ENCODE measurements at regions not wholly inside any gene's neighbourhood (a gene's known extent, or its start where the extent isn't known, plus 50 kb on each side); places are given as distances from the start of the nearest gene placed in this dataset.

DNA sequence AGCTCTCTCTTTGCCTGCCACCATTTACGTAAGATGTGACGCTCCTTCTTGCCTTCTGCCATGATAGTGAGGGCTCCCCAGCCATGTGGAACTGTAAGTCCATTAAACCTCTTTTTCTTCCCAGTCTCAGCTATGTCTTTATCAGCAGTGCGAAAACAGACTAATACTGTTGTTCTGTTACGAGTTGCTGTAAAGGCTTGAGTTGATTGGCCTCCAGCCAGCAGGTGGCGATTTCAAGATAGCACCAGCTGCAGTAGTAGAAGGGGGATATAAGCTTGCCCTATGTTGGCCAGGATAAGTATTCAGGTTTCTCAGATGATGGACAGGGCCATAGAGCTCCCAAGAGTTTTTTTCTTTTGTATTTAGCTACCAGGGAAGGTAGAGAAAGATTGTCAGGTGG is 385.5 kb downstream of the MZT1 start:
- TF ChIP-seq, protein P1, sequence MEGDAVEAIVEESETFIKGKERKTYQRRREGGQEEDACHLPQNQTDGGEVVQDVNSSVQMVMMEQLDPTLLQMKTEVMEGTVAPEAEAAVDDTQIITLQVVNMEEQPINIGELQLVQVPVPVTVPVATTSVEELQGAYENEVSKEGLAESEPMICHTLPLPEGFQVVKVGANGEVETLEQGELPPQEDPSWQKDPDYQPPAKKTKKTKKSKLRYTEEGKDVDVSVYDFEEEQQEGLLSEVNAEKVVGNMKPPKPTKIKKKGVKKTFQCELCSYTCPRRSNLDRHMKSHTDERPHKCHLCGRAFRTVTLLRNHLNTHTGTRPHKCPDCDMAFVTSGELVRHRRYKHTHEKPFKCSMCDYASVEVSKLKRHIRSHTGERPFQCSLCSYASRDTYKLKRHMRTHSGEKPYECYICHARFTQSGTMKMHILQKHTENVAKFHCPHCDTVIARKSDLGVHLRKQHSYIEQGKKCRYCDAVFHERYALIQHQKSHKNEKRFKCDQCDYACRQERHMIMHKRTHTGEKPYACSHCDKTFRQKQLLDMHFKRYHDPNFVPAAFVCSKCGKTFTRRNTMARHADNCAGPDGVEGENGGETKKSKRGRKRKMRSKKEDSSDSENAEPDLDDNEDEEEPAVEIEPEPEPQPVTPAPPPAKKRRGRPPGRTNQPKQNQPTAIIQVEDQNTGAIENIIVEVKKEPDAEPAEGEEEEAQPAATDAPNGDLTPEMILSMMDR (IDR thresholded peaks at IDR 0.05 in 2 of 3, conservative IDR thresholded peaks at IDR 0.05 in 1 of 3; ENCODE audit: control insufficient read depth in 2 of 3, extremely low read depth in 1 of 3, insufficient read depth in 1 of 3, low read depth in 3 of 3, low read length in 3 of 3) = no peak
- TF ChIP-seq PAX5 (IDR thresholded peaks at IDR 0.05; ENCODE audit: borderline replicate concordance, low read depth, low read length) = no peak
- TF ChIP-seq SUZ12 (IDR thresholded peaks at IDR 0.05; ENCODE audit: unreplicated experiment) = no peak
- TF ChIP-seq, protein P2, sequence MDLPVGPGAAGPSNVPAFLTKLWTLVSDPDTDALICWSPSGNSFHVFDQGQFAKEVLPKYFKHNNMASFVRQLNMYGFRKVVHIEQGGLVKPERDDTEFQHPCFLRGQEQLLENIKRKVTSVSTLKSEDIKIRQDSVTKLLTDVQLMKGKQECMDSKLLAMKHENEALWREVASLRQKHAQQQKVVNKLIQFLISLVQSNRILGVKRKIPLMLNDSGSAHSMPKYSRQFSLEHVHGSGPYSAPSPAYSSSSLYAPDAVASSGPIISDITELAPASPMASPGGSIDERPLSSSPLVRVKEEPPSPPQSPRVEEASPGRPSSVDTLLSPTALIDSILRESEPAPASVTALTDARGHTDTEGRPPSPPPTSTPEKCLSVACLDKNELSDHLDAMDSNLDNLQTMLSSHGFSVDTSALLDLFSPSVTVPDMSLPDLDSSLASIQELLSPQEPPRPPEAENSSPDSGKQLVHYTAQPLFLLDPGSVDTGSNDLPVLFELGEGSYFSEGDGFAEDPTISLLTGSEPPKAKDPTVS (IDR thresholded peaks at IDR 0.05; ENCODE audit: low read depth, low read length) = no peak
- no peak for TF ChIP-seq SMC3 (IDR thresholded peaks at IDR 0.05; ENCODE audit: borderline replicate concordance, low read length)
- TF ChIP-seq, protein P3, sequence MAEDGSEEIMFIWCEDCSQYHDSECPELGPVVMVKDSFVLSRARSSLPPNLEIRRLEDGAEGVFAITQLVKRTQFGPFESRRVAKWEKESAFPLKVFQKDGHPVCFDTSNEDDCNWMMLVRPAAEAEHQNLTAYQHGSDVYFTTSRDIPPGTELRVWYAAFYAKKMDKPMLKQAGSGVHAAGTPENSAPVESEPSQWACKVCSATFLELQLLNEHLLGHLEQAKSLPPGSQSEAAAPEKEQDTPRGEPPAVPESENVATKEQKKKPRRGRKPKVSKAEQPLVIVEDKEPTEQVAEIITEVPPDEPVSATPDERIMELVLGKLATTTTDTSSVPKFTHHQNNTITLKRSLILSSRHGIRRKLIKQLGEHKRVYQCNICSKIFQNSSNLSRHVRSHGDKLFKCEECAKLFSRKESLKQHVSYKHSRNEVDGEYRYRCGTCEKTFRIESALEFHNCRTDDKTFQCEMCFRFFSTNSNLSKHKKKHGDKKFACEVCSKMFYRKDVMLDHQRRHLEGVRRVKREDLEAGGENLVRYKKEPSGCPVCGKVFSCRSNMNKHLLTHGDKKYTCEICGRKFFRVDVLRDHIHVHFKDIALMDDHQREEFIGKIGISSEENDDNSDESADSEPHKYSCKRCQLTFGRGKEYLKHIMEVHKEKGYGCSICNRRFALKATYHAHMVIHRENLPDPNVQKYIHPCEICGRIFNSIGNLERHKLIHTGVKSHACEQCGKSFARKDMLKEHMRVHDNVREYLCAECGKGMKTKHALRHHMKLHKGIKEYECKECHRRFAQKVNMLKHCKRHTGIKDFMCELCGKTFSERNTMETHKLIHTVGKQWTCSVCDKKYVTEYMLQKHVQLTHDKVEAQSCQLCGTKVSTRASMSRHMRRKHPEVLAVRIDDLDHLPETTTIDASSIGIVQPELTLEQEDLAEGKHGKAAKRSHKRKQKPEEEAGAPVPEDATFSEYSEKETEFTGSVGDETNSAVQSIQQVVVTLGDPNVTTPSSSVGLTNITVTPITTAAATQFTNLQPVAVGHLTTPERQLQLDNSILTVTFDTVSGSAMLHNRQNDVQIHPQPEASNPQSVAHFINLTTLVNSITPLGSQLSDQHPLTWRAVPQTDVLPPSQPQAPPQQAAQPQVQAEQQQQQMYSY (CRISPR knock-in tag; IDR thresholded peaks at IDR 0.05) = no peak
- TF ChIP-seq, protein P4, sequence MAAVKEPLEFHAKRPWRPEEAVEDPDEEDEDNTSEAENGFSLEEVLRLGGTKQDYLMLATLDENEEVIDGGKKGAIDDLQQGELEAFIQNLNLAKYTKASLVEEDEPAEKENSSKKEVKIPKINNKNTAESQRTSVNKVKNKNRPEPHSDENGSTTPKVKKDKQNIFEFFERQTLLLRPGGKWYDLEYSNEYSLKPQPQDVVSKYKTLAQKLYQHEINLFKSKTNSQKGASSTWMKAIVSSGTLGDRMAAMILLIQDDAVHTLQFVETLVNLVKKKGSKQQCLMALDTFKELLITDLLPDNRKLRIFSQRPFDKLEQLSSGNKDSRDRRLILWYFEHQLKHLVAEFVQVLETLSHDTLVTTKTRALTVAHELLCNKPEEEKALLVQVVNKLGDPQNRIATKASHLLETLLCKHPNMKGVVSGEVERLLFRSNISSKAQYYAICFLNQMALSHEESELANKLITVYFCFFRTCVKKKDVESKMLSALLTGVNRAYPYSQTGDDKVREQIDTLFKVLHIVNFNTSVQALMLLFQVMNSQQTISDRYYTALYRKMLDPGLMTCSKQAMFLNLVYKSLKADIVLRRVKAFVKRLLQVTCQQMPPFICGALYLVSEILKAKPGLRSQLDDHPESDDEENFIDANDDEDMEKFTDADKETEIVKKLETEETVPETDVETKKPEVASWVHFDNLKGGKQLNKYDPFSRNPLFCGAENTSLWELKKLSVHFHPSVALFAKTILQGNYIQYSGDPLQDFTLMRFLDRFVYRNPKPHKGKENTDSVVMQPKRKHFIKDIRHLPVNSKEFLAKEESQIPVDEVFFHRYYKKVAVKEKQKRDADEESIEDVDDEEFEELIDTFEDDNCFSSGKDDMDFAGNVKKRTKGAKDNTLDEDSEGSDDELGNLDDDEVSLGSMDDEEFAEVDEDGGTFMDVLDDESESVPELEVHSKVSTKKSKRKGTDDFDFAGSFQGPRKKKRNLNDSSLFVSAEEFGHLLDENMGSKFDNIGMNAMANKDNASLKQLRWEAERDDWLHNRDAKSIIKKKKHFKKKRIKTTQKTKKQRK (IDR thresholded peaks at IDR 0.05; ENCODE audit: low read depth, low read length) = no peak
- TF ChIP-seq TBL1XR1 (IDR thresholded peaks at IDR 0.05; ENCODE audit: low read depth, low read length) = no peak
- TF ChIP-seq SRF (IDR thresholded peaks at IDR 0.05; ENCODE audit: low read depth in 2 of 2, low read length in 2 of 2) = no peak
- no peak for TF ChIP-seq CHD1 (IDR thresholded peaks at IDR 0.05; ENCODE audit: low read depth, low read length)
